SIG-M5 (cell line): ENCODE measurements at regions not wholly inside any gene's neighbourhood (a gene's known extent, or its start where the extent isn't known, plus 50 kb on each side); places are given as distances from the start of the nearest gene placed in this dataset.

ENCODE experiments used
- DNase-seq: peaks from one replicate; lab custom pipeline; 2025; lab: John Stamatoyannopoulos, UW

DNA sequence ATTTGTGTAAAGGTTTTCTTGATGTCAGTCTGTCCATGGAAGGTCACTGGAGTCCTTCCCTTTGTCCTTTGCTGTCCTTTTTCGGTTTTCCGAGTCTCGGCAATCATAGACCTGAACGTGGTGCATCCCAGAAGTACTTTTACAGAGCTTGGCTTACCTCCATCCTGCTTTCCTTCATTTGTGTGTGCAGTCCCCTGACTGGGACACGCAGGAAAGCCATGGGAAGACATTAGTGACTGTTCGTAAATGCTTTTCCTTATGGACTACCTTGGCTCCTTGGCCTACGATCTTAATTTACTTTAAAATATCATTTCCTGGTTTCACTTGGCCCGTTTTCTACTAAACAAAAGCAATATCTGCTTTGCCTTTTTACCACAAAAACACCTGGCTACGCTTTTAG is 328.4 kb upstream of the RARB start:
- no peak for DNase-seq

DNA sequence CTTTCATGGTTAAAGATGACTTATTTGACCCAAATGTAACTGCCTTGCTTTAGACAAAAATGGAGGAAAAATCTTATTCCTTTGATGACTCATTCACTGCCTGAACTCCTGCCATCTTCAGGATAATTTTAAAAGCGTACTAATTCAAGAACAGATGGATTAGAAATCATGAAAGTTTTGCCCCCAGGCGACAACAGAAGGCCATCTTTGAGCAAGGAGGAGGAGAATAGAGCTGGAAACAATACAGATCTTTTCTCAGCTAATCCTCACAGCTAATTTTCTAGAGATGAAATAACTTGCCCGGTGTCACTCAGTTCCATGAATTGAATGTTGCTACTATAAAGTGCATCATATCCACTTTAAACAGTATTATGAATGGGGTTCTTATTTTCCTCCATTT is 324.7 kb upstream of the RARB start:
- DNase-seq = no peak

DNA sequence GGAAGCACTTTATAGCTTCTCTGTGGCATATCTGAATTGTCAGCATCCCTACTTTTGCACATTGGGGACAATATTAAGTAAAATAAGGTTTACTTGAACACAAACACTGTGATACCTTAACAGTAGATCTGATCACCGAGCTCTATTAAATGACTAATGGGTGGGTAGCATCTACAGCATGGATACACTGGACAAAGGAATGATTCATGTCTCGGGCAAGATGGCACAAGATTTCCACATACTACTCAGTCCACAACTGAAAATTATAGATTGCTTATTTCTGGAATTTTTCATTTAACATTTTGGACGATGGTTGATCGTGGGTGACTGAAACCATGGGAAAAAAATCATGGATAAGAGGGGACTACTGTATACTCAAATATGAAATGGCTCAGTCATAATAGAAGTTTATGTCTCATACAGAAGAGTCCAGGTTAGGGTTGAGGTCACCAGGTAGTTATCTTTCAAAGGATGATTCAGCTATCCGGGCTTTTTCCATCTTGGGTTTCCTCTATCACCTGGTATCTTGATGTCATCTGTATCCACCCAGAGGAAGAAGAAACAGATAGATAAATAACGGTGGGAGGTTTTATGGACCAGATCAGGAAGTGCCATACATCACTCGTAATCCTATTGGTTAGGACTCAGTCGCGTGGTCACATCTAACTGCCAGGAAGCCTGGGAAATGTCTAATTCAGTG is 320.0 kb upstream of the RARB start:
- DNase-seq = no peak

DNA sequence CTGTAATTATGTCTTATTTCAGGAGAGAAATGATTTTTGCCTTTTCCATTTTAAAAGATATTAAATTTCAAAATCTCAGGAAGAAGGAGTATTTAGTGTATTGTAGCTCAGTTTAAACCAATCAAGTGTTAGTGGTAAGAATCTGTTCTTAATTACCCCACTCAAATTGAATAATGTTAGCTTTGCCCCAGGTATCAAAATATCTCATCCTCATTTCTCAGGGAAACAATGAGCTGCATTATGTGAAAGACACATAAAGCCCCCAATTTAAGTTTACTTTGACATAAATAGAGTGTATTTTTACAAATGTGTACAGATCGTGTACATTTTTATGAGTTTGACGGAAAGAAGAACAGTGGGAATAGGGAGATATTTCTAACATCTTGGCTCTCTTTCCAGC is 317.4 kb upstream of the RARB start:
- DNase-seq = no peak

DNA sequence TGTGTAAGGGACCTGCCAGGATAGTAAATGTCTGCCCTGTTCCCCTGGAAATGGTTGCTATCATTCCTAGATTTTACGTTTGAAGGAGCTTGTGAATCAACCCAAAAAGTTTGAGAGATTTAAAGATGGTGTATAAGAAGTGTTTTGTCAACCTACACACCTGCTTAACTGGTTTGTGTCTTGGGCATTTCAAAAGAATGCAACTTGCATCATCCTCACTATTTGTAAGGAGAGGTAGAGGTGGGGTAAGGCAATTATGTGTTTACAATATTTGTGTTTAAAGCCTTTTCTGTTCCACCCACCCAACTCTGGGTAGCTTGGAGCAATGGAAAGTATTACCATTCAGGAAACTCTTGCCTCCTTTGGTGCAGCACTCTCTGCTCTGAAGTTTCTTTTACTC is 314.2 kb upstream of the RARB start:
- DNase-seq = no peak

DNA sequence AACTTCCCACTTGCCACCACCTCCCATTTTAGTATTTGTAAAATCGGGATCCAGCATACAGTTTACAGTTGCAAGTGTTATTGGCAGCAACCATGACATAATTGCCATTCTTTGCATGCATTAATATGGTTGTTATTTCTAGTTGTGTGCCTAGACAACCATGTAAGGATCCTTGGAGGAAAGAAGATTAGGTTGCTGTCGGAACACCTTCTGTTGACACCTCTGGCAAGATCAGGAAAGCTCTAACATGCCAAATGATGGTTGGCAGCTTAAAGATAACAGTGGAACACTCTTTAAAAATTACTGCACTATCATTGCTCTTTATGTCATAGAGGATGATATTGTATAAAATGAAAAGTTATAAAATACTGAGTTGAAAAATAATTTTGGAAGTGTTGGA is 313.5 kb upstream of the RARB start:
- no peak for DNase-seq

DNA sequence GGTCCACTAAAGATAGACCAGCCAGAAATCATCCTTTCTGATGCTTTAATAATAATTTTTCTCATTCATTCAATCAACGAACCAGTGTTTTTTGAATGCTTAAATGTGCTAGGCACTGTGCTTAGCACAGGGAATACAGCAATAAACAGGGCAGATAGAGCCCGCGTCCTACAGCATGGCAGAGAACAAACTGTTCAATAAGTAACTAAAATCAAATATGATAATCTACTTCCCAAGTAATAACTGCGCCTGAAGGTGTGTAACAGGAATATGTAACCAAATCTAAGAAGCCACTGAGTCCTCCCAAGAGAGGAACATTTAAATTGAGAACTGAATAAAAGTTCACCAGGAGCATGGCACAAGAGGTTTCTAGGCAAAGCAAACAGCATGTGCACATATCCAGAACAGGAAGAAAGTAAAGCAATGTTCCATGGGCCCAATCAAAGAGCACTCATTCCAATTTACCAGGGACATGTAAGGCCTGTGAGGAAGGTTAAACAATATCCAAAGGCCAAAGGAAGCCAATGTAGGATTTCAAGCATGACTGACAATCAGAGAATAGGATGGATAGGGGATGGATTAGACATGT is 311.0 kb upstream of the RARB start:
- no peak for DNase-seq

DNA sequence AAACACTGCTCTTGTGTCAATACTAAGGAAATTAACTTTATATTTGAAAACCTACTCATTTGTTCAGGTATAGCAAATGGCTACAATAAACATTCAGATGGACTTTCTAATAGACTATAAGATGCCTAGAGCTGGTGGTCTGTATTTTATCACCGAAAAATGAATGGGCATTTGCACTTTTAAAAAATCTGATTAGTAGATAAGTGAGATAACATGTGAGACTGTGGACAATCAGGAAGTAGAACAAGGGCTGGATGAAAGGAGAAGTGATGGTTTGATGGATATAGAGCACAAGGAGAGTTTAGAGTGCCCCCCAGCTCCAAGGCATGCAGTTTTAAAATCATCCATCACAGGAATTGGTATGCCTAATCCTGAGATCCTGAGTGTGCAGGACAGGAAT is 308.4 kb upstream of the RARB start:
- DNase-seq = no peak

DNA sequence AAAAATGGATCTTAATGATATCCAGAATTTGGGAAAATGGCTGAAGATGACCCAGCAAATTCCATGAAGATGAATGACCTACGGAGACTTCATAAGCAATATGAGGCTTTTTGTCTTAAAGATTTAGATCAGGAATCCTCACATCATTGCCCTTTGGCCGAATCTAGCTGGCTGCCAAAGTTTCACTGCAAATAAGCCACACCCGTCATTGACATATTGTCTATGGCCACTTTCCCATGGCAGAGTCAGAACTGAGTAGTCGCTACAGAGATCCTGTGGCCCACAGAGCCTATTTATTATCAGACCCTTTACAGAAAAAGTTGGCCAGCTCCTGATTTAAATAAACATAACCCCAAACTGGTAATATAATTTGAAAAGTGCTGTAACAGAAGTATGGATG is 307.4 kb upstream of the RARB start:
- no peak for DNase-seq

DNA sequence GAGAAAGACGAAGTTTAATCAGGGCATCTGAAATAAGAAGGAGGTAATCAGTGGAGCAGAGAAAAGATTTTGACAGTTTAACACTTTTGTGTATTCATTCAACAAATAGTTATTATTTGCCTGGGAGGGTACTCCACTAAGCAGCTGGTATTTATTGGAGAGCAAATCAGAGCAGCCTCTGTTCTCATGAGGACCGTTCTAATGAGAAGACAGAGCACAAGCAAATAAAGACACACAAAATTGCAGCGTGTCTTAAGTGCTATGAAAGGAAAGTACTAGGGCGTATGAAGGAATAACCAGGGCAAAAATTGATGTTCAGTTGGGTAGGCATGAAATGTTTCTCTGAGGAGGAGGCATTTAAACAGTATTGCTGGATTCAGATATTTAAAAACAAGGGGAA is 302.9 kb upstream of the RARB start:
- no peak for DNase-seq

DNA sequence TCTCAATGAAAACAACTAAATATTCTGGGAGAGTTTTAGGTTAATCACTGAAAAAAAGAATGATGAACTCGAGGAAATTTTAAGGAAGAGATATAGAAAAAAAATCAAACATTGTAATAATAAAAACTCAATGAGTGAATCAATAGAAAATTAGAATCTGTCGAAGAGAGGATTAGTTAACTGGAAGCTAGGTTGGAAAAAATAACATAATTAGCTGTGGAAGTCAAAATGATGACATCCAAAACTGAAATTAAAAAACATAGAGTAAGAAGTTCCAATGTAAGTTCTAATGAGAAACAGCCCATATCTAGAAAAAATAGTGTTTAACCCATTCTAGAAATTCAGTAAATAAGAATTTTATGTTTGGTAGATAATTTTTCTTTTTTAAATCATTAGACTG is 299.3 kb upstream of the RARB start:
- DNase-seq = no peak

DNA sequence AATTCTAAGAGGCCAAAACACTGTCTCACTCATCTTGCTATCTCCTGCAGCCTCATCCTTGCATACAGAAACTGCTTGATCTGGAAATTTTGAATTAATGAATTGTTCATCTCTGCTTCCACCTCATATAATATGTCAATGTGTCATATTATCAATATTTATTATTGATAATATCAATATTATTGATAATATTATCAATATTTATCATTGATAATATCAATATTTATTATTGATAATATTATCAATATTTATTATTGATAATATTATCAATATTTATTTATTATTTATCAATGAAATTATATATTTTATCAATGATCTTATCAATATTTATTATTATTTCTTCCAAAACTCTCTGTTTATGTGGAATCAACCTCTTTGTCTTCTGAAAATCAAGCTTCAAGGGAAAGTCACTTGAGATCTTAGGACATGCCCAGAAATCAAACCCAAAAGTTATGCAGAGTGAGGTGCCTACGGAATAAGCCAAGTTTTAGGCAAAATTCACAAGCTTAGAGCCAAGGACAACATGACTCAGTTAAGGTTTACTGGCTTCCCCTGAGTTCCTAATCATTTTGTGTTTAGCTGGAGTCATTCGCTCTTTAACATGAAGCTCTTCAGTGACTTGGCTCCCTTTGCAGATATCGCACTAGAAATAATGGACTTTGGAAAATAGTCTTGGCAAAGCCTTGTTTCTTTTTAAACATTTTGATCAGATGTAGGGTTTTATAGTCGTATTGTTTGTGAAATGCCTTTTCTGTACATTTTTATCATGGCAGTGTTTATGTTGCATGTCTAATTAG is 297.1 kb upstream of the RARB start:
- no peak for DNase-seq

DNA sequence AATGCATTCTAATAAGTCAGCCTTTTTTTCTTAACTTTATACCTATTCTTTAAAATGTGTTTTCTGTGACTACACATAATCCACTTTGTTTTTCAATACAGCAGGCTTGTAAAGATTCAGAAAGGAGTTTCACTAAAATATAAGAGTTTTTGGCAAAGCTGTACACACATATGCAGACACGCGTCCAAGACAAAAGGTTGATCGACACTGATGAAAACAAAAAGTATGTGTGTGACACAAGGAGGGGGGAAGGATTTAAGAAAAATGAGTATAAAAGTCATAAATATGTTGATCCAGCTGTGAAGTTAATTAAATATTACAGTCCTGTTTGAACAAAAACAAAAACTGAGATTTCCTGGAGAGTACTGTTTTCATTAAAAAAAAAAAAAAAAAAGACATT is 294.5 kb upstream of the RARB start:
- DNase-seq = no peak

DNA sequence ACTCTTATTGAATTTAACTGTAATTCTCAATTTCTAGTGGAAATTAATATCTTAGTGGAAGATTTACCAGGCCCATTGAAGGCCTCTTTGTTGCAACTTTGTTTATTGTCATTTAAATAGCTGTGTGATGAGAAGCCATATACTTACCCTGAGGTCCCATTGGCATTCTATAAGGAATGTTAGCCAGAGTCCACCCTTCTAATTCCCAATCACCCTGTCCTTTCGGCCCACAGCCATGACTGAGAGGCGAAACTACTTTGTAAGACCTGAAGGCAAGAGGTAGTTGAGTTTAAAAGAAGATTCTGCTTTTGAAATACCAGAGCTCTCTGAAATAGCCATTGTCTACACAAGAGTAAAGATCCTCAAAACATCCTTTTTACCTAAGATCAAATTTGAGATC is 290.5 kb upstream of the RARB start:
- no peak for DNase-seq

DNA sequence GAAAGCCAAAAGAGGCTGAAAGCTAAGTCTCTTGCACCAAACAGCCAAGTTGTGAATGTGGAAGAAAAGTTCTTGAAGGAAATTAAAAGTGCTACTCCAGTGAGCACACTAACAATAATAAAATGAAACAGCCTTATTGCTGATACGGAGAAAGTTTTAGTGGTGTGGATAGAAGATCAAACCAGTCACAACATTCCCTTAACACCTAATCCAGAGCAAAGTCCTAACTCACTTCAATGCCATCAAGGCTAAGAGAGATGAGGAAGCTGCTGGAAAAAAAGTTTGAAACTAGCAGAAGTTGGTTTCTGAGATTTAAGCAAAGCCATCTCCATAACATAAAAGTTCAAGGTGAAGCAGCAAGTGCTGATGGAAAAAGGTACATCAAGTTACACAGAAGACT is 288.8 kb upstream of the RARB start:
- DNase-seq = no peak

DNA sequence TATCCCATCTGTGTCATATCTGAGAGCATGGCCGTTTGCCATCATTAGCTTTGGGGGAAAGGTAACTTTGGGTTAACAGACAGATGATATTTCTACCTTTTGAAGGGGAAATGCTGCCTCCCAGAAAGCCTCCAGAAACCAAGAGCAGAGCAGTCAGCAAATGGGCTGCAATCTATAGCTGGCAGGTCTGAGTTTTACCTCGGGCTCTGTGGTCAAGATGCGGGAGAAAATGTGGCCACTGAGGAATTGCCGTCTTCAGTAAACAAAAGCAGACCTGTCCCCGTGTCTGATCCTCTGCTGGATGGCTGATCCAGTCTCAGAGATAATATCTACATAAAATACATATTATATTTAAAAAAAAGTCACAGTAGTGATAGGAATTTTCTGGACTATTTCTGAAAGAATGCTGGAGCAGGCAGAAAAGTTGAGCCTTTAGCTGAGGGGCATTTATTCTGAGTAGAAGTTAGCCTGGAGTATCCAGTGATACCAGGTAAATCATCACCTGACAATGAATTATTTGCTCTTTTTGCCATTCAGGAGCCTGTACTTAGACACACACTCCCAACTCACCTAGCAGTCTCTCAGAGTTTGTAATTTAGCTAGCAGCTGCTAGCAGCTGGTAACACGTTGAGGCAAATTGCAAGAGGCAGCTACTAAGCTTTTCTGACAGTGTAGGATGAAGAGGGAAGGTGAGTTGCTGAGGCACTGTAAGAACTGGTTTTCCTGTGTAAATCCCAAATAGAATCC is 285.3 kb upstream of the RARB start:
- DNase-seq = no peak

DNA sequence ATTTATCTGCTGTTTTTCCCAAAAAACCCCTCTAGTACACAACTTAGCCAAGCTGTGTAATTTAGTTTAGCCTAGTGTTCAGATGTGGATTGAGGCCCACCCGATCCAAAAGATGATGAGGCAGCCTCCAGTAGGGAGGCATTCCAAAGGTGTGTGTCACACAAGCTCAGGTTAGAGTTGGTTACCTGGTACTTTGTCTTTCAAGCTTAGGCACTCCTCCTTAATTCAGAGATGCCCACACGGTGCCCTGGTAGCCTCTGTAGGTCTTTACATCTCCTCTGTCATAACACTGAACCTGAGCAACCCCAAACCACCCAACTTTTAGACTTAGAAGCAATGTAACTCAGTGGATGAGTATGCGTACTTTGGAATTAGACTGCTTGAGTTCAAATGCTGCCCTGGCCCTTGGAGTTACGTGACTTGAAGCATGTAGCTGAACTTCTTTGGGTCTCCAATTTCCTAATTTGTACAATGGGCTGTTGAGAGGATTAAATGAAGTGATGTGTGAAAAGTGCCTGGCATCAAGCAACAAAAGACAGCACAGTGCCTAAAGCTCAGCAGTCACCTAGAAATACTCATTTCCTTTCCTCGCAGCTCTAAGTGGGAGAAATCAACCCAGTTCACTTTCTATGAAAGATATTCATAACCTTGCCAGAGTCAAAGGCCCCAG is 284.6 kb upstream of the RARB start:
- DNase-seq = no peak

DNA sequence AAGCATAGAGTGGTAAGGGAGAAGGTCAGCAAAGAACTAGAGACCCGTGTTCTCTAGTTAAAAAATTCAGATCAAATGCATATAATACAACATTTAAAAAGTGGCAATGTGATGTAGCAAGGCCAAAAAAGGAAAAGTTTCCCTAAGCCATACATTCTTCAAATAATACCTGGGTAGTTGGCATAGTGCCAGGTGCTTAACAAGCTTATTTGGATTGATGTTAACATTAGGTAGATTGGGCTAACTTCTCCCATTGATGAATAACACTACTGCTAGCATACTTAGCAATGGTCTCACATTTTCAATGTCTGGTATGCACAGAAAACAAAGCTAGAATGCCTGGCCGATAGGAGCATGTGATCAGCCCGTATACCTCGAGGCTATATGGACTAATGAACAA is 283.6 kb upstream of the RARB start:
- no peak for DNase-seq

DNA sequence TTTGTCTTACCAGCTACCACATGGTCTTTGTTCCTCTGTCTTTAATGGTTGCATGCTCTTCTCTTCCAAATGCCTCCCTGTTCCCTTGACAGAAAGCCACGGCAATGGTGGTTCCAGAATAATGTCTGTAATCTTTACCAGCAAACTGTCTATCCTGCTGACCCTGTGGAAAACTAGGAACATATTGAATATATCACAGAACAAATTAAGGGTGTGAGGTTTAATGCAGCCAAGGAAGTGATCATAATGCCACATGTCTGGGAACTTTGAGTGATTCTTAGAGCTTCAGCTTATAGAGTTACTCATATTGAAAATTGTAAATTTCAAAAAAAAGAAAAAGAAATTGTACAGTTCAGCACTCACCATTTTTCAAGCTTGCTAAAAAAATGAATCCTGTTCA is 282.9 kb upstream of the RARB start:
- no peak for DNase-seq

DNA sequence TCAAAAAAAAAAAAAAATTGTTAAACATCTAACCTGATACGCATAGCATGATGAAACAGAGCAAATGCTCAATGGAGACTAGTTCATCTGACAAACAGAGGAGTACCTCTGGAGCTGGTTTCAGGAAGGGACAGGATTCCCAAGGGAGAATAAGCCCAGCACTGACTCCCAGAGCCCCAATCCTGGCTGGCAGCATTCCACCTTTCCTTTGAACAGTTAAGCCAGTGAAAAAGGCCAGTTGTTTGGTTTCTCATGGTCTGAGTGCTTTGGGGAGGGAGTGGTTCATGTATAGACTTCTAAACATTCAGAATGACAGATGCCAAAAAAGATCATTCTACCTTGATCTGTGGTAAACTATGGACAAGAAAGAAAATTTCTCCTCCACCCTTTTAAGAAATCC is 277.9 kb upstream of the RARB start:
- DNase-seq = no peak

DNA sequence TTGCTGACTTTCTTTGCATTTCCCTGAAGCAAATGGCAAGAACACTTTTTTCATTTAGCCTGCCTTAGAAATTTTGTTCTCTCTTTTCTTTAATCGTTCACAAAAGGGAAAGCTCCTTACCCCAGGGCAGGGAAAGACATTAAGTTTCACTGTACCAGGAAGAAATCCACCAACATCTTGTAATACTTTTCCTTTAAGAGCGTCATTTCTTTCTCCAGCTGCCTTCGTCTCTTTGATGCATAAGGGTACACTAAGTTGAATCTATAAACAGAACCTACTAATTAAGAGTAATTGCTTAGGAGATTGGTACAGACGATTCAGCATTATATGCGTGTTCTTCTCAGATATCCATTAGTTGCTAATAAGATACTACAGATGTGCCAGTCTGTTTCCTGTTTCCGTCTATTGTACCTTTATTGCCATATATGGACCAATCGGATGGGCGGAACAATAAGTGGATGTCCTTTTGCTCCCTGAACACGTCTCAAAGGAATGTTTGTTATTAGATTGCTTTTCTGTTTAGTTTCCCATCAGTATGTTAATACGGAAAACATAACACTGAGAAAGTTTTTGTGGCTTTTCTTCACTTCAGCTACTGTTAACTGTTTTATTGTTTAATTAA is 276.7 kb upstream of the RARB start:
- DNase-seq = no peak

DNA sequence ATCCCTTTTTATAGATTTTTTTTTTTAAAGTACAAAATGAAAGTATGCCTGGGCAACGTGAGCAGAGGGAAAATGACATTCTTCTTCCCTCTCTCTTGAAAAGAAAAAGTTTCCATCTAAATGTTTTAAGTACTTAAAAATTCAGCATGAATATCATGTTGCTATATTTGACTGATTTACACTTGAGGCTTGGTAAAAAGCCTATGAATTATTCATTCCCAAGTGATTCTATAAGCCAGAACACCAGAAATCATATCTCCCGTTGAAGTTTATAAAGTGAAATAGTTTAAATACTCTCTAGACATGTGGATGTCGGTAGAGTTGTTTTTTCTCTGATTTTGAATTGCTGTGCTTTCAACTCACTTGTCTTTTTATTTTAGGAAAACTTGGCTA is 276.2 kb upstream of the RARB start:
- DNase-seq = no peak
